HK-2 (cell line): ENCODE measurements at regions not wholly inside any gene's neighbourhood (a gene's known extent, or its start where the extent isn't known, plus 50 kb on each side); places are given as distances from the start of the nearest gene placed in this dataset.

Experiments used
- DNase-seq: peaks from one replicate; pipeline ENCODE4 v3.0.0-alpha.2; 2018; ENCODE audit not compliant: unreplicated experiment

DNA sequence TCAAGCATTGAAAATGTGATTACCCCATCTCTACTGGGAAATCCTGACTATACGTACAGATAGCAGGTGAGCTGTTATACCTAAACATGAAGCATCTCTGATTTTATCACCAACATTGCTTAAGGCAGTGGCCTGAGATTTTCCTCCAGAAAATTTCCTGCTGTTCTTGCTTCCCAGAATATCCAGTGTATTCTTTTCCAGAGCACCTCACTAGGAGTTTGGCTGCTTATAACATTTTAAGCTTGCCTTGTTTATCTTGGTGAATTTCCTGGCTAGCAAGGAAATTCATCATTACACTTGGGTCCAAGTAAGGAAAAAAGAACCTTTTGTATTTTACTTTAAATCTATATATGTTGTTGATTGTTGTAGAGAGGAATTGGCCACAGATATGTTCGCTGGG, 73.0 kb upstream of the CLCN4 start:
- DNase-seq = no peak

GRCh38 chrX:10085223-10085622, 71.6 kb upstream of the CLCN4 start:
- no peak for DNase-seq

DNA sequence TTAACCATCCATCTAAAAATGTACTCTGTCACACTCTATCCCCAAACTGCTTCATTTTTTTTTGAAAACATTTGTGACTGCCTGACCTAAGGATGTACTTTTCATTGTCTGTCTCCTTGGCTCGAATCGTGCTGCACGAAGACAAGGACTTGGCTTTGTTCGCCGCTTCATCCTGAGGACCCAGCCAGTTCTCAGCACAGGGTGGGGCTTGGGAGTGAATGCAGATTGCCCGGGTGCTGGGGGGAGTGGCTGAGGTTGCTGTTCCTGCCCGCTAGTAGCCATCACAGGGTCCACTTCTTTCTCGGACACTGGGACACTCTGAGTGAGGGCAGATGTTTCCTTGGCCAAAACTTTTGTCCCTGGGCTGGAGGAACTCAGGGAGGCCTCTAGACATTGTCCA, 70.1 kb upstream of the CLCN4 start:
- no peak for DNase-seq

DNA sequence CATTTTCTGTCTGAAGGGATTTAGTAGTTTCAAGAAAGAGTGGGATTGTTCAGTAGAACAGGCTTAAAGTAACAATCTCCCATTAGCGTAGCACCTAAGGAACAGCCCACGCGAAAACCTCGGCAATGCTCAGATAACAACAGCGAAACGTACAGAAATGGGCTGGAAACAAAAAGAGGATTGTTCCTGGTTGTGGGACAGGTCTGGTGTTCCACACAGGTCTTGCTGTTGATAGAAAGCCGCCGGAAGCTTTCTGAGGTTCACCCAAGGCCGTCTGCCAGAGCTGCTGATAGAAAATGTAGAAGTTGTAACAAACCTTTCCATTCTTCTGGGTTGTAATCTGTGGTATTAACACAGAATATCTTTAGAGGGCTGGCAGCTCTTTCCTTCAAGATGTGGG, 69.4 kb upstream of the CLCN4 start:
- DNase-seq = no peak

DNA sequence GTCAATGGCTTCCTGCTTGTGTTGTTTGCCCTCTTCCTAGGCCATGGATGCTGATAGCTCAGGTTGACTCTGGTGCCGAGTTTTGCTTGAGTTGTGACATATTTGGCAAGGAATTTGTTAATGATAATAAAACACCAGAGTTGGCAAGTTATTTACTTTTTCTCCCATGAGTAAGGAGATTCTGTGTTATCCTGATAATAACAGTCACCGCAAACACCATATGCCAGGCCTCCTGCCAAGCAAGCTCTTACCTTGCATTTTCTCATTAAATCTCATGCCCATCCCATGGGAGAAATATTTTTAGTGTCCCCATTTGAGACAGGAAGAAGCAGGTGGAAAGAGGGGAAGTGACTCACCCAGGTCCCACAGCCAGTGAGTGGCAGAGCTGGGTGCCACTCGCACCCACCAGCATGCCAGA, 67.4 kb upstream of the CLCN4 start:
- no peak for DNase-seq

GRCh38 chrX:10090319-10090718, 66.5 kb upstream of the CLCN4 start:
- DNase-seq = no peak

DNA sequence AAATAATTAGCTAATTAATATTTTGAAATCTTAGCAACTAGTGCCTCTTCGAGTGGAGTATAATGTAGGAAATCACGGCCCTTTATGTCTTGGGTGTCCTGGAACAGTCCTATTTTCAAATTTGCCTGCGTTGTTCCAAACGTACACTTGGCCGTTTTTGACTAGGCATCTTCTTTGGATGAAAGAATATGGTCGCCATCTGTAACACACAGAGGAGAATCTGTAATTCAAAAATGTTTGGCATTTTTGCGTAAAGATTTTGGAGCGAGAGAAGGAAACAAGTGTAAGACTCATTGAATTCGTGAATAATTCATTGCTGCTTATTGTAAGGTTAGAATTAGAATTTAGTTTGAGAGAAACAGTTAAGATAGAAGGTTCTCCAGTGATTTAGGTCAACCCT, 61.5 kb upstream of the CLCN4 start:
- DNase-seq = no peak

DNA sequence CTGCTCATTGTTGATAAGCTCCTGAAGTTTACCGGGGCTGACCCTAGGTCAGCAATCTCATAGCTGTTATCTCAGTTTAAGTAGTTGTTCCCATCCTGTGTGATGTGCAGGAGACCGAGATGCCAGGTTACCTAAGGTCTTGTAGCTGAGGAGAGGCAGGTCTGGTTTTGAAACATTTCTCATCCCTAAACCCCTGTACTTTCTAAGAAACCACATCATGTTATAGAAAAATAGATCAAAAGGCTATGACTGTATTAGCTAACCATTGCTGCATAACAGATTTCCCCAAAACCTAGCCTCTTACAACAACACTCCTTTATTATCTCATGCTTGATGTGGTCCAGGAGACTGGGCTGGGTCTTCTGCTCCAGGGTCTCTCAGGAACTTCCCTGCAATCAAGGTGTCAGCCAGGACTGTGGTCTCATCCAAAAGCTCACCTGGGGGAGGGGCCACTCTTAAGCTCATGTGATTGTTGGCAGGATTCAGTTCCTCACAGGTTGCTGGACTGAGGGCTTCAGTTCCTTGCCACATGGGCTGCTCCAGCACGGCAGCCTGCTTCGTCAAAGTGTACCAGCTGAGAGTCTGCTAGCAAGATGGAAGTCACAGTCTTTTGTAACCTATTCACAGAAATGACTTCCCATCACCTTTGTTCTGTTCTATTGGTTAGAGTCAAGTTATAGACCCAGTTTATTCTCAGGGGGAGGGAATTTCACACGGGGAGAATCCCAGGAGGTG, 60.9 kb upstream of the CLCN4 start:
- no peak for DNase-seq

DNA sequence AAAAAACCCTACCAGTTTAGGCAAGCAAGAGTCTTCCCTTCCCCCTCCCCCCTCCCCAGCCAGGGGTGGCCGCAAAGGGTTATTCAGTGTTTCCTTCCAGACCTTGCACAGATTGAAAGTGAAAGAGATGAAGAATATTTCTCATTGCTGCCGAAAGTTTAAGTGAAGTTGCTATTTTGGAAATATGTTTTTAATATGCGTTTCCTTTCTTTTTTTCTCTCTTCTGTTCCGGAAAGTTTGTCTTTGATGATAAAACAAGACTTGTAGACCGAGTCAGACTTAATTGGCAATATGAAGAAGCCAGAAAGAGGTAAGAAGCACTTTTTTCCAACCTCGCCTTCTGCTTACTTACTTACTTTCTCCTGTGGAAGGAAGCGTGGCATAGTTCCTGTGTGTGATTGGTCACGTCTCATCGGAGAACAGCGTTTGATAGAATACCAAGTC, 58.5 kb upstream of the CLCN4 start:
- DNase-seq = no peak

DNA sequence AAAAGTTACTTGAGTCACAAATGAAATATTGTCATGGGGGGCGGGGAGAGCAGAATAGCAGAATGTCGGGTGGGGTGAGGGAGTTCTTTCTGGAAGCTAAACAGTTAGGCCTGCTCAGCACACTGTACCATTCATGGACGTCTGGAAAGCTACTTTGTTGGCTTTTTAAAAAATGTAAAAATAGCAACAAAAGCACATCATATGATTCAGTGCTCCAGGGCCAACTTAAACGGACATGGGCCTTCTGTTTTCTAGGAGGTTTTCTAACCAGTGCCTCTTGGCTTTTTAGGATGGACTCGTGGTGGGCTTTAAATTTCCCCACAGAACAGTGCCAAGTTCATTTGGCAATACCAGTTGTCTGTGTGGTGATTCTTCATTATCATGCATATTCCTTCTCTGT, 57.4 kb upstream of the CLCN4 start:
- DNase-seq = no peak

GRCh38 chrX:10101269-10101668, 55.5 kb upstream of the CLCN4 start:
- no peak for DNase-seq

DNA sequence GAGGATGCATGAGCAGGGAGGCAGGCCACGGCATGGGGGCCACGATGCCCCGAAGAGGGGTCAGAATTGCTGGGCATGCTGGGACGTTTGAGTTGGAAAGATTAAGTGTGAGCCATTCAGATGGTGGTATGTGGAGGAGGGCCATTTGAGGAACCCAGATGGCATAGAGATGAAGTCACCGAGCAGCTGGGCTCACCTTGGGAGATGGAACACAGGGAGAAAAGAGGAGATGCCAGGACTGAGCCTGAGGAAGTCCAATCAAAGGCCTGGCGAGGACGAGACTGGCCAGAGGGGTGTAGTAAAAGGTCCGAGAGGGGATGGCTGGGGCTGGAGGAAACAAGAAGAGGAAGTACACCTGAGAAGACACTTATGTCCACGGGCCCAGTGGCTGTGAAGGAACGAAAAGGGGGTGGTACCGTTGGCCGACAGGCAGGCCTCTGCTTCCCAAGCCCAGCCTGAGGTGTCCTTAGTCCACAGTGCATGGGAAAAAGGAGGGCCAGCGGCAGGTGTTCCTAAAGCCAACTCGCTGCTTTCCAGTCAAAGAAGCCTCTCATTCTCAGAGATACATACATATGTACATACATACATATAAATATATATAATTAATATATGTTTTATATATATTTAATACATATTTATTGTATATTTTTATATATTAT, 54.6 kb upstream of the CLCN4 start:
- DNase-seq = no peak

- peak; percentile 60 for DNase-seq
Observed at GRCh38 chrX:10103023-10103422, 53.8 kb upstream of the CLCN4 start.

- DNase-seq = no peak
Observed at GRCh38 chrX:10104958-10105658, 51.7 kb upstream of the CLCN4 start.

DNA sequence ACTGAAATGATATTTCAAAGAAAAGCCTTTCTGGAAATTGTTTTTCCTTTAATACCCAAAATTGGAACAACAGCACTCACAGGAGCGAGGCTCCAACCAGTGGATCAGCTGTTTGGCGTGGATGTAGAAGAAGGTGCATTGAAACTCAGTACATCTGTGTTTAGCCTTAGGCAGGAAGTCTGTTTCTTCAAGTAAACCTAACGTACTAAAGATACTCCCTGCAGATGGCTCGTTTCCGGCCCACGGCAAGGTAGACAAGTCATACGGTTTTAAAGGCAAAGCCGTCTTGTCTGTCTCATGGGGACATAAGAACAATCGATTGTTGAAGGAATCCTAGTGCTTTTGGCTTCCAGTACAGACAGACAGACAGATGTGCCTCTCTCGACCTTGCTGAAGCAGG, 50.0 kb upstream of the CLCN4 start:
- no peak for DNase-seq
